Liver (tissue), 8 donors: ENCODE measurements at regions not wholly inside any gene's neighbourhood (a gene's known extent, or its start where the extent isn't known, plus 50 kb on each side); places are given as distances from the start of the nearest gene placed in this dataset.

ENCODE experiments used
- DNase-seq: peaks from one replicate; pipeline ENCODE4 v3.0.0-alpha.2; 2017; ENCODE audit warnings: low spot score
- H3K27ac ChIP-seq, 2 donors: one replicate each; pipeline ENCODE4 v1.7.0; 2013; ENCODE audit warnings: inconsistent platforms in 2 of 2, low read length in 2 of 2, control low read depth in 1 of 2, low read depth in 1 of 2, mild to moderate bottlenecking in 1 of 2
- H3K27me3 ChIP-seq, 4 donors: one replicate each; pipeline versions ENCODE4 v1.6.1 to v1.7.0; 2013; ENCODE audit warnings: low read length in 3 of 4, inconsistent platforms in 1 of 4, mild to moderate bottlenecking in 1 of 4, moderate library complexity in 1 of 4; ENCODE audit not compliant: control insufficient read depth in 4 of 4, insufficient read depth in 4 of 4
- H3K36me3 ChIP-seq, 4 donors: one replicate each; pipeline versions ENCODE4 v1.6.1 to v1.7.0; 2013; ENCODE audit warnings: low read length in 3 of 4, mild to moderate bottlenecking in 3 of 4, low read depth in 1 of 4, moderate library complexity in 1 of 4; ENCODE audit not compliant: control insufficient read depth in 4 of 4, insufficient read depth in 3 of 4
- H3K4me1 ChIP-seq, 4 donors: one replicate each; pipeline versions ENCODE4 v1.6.1 to v1.7.0; 2013; ENCODE audit warnings: low read length in 3 of 4, mild to moderate bottlenecking in 3 of 4, moderate library complexity in 1 of 4; ENCODE audit not compliant: control insufficient read depth in 4 of 4, insufficient read depth in 4 of 4
- H3K4me3 ChIP-seq, 3 donors: one replicate each; pipeline versions ENCODE4 v1.6.1 to v1.7.0; 2013; ENCODE audit warnings: low read length in 3 of 3, control low read depth in 1 of 3, low read depth in 1 of 3, mild to moderate bottlenecking in 1 of 3
- H3K9ac ChIP-seq, 2 donors: one replicate each; pipeline ENCODE4 v1.7.0; 2013; ENCODE audit warnings: low read length in 2 of 2, mild to moderate bottlenecking in 2 of 2, moderate library complexity in 2 of 2, control low read depth in 1 of 2, low read depth in 1 of 2
- H3K9me3 ChIP-seq, 4 donors: one replicate each; pipeline versions ENCODE4 v1.6.1 to v1.7.0; 2013; ENCODE audit warnings: low read length in 3 of 4; ENCODE audit not compliant: control insufficient read depth in 4 of 4
- CTCF ChIP-seq: fragments of 150-350 bp; IDR thresholded peaks from 2 replicates; pipeline ENCODE4 v1.5.1; 2017; ENCODE audit warnings: improper control_type of control experiment, low read depth, low read length; ENCODE audit not compliant: missing input control
- EGR1 ChIP-seq, 2 donors: IDR thresholded peaks; 2 replicates each; pipeline ENCODE4 v1.6.1; 2016 to 2018; ENCODE audit warnings: antibody characterized with exemption in 2 of 2, low read depth in 2 of 2
- FOXA1 ChIP-seq: IDR thresholded peaks from 2 replicates; pipeline ENCODE4 v1.6.1; 2016; ENCODE audit warnings: antibody characterized with exemption
- FOXA2 ChIP-seq: IDR thresholded peaks from 2 replicates; pipeline ENCODE4 v1.6.1; 2016; ENCODE audit warnings: antibody characterized with exemption
- GABPA ChIP-seq, 2 donors: IDR thresholded peaks in 1 of 2; conservative IDR thresholded peaks in 1 of 2; 2 replicates each; pipeline ENCODE4 v1.6.1; 2016; ENCODE audit warnings: antibody characterized with exemption in 2 of 2, mild to moderate bottlenecking in 1 of 2, moderate library complexity in 1 of 2
- HNF4A ChIP-seq, 2 donors: conservative IDR thresholded peaks; 2 replicates each; pipeline ENCODE4 v1.6.1; 2016; ENCODE audit warnings: antibody characterized with exemption in 2 of 2, mild to moderate bottlenecking in 2 of 2
- HNF4G ChIP-seq: IDR thresholded peaks from 2 replicates; pipeline ENCODE4 v1.6.1; 2016; ENCODE audit warnings: antibody characterized with exemption
- JUND ChIP-seq, 2 donors: IDR thresholded peaks; 2 replicates each; pipeline ENCODE4 v1.6.1; 2016; ENCODE audit warnings: antibody characterized with exemption in 2 of 2
- MAX ChIP-seq: IDR thresholded peaks from 2 replicates; pipeline ENCODE4 v1.6.1; 2016; ENCODE audit warnings: antibody characterized with exemption
- NR2F2 ChIP-seq: IDR thresholded peaks from 2 replicates; pipeline ENCODE4 v1.6.1; 2016; ENCODE audit warnings: antibody characterized with exemption
- RAD21 ChIP-seq, 2 donors: IDR thresholded peaks; 2 replicates each; pipeline ENCODE4 v1.6.1; 2016; ENCODE audit warnings: antibody characterized with exemption in 2 of 2, mild to moderate bottlenecking in 2 of 2
- REST ChIP-seq: IDR thresholded peaks from 2 replicates; pipeline ENCODE4 v1.6.1; 2016; ENCODE audit warnings: antibody characterized with exemption, mild to moderate bottlenecking
- RXRA ChIP-seq, 2 donors: IDR thresholded peaks; 2 replicates each; pipeline ENCODE4 v1.6.1; 2017 to 2018; ENCODE audit warnings: antibody characterized with exemption in 2 of 2, mild to moderate bottlenecking in 1 of 2
- SP1 ChIP-seq: IDR thresholded peaks from 2 replicates; pipeline ENCODE4 v1.6.1; 2018; ENCODE audit warnings: antibody characterized with exemption, mild to moderate bottlenecking
- TAF1 ChIP-seq: conservative IDR thresholded peaks from 2 replicates; pipeline ENCODE4 v1.6.1; 2016; ENCODE audit warnings: antibody characterized with exemption, mild to moderate bottlenecking
- YY1 ChIP-seq: IDR thresholded peaks from 2 replicates; pipeline ENCODE4 v1.6.1; 2016; ENCODE audit warnings: antibody characterized with exemption, mild to moderate bottlenecking
- WGBS: extraction: QIAGEN DNeasy Blood & Tissue Kit; methylation state at CpG from one replicate; pipeline ENCODE4 v1.1.7; 2013; 5-methylcytosine and 5-hydroxymethylcytosine counted together
- TF ChIP-seq, protein P1 (sequence below): IDR thresholded peaks from 2 replicates; pipeline ENCODE4 v1.6.1; 2016; ENCODE audit warnings: antibody characterized with exemption
- TF ChIP-seq, protein P2 (sequence below): IDR thresholded peaks from 2 replicates; pipeline ENCODE4 v1.6.1; 2016; ENCODE audit warnings: antibody characterized with exemption
- donor health status: healthy.
- donor health status: healthy.
- donor health status: healthy.
- donor health status: healthy.
- donor health status: healthy.

GRCh38 chr17:73718912-73719311, 74.7 kb upstream of the SDK2 start:
- Histone ChIP-seq H3K9ac (no peak overlapping the region), H3K9me3 (no peaks in the 10 kb centered on the region), H3K36me3 (no peaks in the 10 kb centered on the region), H3K27me3 (no peaks in the 10 kb centered on the region), H3K27ac (no peak overlapping the region), H3K4me3 (no peak overlapping the region), H3K4me1 (peaks cover 0 to 15% (median 9%) of the 10 kb centered on the region in 4 donors)
- TF ChIP-seq, protein P1, sequence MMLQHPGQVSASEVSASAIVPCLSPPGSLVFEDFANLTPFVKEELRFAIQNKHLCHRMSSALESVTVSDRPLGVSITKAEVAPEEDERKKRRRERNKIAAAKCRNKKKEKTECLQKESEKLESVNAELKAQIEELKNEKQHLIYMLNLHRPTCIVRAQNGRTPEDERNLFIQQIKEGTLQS, result no peak
- no peak for TF ChIP-seq JUND (IDR thresholded peaks at IDR 0.05)
- no peak for TF ChIP-seq TAF1
- TF ChIP-seq SP1, result peak; percentile 53
- TF ChIP-seq MAX, result no peak
- no peak for TF ChIP-seq EGR1 (IDR thresholded peaks at IDR 0.05; ENCODE audit: low read depth in 2 of 2)
- no peak for TF ChIP-seq FOXA2
- TF ChIP-seq YY1, result no peak
- peak; percentile 76 for TF ChIP-seq NR2F2
- no peak for TF ChIP-seq FOXA1
- peak; percentile 74 for TF ChIP-seq HNF4G
- peak; percentile 62 to 66 for TF ChIP-seq RXRA (IDR thresholded peaks at IDR 0.05)
- peak in 1 of 2 donors; percentile 50 for TF ChIP-seq RAD21 (IDR thresholded peaks at IDR 0.05)
- no peak for TF ChIP-seq GABPA (IDR thresholded peaks at IDR 0.05 in 1 of 2, conservative IDR thresholded peaks at IDR 0.05 in 1 of 2)
- no peak for TF ChIP-seq REST
- TF ChIP-seq HNF4A (conservative IDR thresholded peaks at IDR 0.05), result peak; percentile 84 to 91
- TF ChIP-seq CTCF, result no peak
- TF ChIP-seq, protein P2, sequence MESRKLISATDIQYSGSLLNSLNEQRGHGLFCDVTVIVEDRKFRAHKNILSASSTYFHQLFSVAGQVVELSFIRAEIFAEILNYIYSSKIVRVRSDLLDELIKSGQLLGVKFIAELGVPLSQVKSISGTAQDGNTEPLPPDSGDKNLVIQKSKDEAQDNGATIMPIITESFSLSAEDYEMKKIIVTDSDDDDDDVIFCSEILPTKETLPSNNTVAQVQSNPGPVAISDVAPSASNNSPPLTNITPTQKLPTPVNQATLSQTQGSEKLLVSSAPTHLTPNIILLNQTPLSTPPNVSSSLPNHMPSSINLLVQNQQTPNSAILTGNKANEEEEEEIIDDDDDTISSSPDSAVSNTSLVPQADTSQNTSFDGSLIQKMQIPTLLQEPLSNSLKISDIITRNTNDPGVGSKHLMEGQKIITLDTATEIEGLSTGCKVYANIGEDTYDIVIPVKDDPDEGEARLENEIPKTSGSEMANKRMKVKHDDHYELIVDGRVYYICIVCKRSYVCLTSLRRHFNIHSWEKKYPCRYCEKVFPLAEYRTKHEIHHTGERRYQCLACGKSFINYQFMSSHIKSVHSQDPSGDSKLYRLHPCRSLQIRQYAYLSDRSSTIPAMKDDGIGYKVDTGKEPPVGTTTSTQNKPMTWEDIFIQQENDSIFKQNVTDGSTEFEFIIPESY, result no peak
- WGBS, result 27% methylated on average over 9 of the region's 9 CpGs
- DNase-seq, result no peak
